ENCODE measurements at regions not wholly inside any gene's neighbourhood (a gene's known extent, or its start where the extent isn't known, plus 50 kb on each side); places are given as distances from the start of the nearest gene placed in this dataset.

DNA sequence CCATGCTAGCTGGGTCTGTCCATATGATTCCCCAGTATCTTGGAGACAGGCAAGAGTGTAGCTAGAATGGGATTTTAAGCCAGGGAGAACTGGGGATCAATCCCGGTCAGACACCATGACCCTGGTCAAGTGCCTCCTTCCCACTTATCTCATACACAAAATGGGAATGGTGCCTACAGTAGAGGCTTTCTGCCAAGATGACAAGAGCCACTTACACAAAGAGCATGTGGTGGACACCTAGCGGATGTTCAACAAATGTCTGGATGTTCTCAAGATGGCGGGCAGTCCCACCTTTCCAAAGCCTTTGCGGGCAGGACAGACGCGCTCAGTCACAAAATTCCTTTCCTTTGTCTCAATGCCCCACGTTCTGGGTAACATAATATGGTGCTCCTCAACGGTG, 57.3 kb downstream of the MAF start:
- FAIRE-seq (no peak), DNase-seq (ENCODE audit: insufficient read length, low spot score) (no peak)

- no peak for FAIRE-seq
- no peak for DNase-seq (ENCODE audit: insufficient read length, low spot score)
Observed at GRCh38 chr16:79542237-79542774, 58.2 kb downstream of the MAF start.

- DNase-seq (ENCODE audit: insufficient read length, low spot score) = no peak
- no peak for FAIRE-seq
Observed at GRCh38 chr16:79540825-79541595, 59.5 kb downstream of the MAF start.

DNA sequence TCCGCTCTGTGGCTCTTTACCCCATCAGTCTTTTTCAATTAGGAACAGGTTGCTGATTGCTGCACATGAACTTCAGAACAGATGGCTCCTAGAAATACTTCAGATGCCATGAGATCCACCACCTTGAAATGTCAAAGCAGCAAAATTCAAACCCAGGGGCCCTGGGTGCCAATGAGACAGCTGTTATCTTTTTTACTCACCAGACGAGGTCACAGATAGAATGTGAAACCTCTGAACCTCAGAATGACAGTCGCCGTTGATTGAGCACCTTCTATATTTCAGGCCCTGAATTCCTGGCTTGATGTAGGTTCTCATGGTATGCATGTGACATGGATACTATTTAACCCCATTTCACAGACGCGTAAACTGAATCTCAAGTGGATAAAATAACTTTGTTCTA, 63.0 kb downstream of the MAF start:
- FAIRE-seq = no peak
- no peak for DNase-seq (ENCODE audit: insufficient read length, low spot score)

DNA sequence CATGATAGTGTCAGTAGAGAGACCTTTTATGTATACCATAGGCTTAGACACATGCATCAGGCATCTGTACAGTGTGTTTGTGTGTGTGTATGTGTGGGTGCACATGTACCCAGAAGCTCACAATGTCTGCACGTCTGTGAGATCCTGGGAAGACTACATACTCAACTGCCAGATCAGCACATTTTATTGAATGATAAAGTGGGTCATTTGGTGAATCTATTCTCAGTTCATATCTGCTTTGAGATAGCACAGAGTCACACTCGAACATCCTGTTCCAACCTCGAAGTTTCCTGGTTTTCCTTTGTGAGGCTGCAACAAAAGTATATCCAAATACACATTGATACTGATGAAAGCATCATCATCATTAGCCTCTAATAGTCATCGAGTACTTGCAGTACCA, 63.6 kb downstream of the MAF start:
- no peak for DNase-seq (ENCODE audit: insufficient read length, low spot score)
- FAIRE-seq = no peak

GRCh38 chr16:79535130-79535529, 65.4 kb downstream of the MAF start:
- no peak for FAIRE-seq
- DNase-seq (ENCODE audit: insufficient read length, low spot score) = no peak

GRCh38 chr16:79534143-79534542, 66.4 kb downstream of the MAF start:
- no peak for FAIRE-seq
- DNase-seq (ENCODE audit: insufficient read length, low spot score) = no peak

GRCh38 chr16:79533292-79533691, 67.2 kb downstream of the MAF start:
- FAIRE-seq = no peak
- DNase-seq (ENCODE audit: insufficient read length, low spot score) = no peak

DNA sequence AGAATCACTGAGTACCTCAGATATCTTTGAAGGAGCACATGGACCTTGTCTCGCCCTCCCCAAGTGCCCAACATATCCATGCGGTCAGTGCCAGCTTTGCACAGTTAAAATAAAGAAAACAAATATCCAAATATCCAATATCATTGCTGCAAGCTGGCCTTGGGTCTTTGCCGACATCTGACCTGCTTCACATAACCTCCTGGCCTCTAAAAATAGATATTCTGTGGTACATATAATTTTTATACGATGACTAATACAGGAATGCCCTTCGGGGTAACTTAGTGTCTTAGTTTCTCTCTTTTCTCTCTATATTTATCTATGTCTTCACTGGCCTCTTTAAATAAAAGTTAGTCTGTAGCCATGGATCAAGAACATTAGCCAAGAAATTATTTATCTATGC, 67.8 kb downstream of the MAF start:
- no peak for FAIRE-seq
- DNase-seq (ENCODE audit: insufficient read length, low spot score) = no peak

DNA sequence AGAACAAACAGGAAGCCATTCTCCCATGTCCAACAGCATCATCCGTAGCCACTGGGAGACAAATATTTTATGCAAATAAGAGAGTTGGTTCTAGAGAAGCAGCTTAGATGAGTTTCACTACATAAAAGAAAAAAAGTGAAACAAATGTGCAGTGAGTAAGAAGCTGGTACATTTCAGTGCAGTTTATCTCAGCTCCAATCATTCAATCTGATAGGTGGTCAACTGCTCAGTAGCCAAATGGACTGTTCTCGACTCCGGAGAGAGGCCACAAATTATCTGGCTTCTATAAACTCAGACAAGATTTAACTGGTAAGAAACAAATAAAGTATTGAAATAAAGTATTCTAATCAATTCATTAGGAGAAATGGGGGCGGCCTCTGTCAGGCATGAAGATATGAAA, 68.3 kb downstream of the MAF start:
- no peak for DNase-seq (ENCODE audit: insufficient read length, low spot score)
- no peak for FAIRE-seq

GRCh38 chr16:79528338-79528737, 72.2 kb downstream of the MAF start:
- FAIRE-seq (no peak), DNase-seq (ENCODE audit: insufficient read length, low spot score) (no peak)

- DNase-seq (ENCODE audit: insufficient read length, low spot score) = no peak
- FAIRE-seq = no peak
Observed at GRCh38 chr16:79523971-79524370, 76.6 kb downstream of the MAF start.

DNA sequence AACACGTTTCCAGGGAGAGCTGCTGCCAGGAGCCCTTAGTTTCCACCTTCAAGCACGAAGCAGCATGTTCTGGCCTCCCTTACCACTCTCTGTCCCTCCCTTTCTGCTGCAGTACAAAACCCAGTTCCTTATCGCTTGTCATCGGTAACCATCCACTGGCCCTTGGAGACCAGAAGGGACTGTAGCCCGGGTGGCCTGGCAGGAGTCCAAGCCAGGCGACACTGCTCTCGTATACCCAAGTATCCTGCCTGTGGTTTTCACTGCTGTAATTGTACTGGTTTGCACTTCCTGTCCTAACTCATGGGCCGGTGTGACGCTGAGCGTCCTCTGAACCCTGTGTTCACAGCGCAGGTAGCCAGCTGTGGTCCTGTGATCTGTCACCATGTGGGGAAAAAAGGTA, 81.1 kb downstream of the MAF start:
- FAIRE-seq (no peak), DNase-seq (ENCODE audit: insufficient read length, low spot score) (no peak)

DNA sequence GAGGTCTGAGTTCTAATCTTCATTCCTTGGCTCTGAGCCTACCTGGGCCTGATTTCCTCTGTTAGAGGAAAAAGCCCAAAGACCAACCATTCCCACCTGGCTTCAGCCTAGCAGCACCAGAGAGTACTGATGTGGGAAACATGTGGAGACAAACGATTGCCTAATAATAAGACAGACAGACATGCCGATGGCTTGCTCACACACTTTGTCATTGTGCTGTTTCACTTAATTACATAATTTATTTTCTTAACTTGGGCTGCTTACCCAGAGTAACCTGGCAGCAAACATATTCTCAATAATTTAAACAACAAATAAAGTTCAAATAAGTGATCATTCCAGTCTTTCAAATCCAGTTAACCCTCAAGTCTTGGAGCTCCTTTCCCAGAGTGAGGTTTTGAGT, 83.4 kb downstream of the MAF start:
- FAIRE-seq (no peak), DNase-seq (ENCODE audit: insufficient read length, low spot score) (no peak)

GRCh38 chr16:79510879-79511278, 89.7 kb downstream of the MAF start:
- FAIRE-seq = no peak

DNA sequence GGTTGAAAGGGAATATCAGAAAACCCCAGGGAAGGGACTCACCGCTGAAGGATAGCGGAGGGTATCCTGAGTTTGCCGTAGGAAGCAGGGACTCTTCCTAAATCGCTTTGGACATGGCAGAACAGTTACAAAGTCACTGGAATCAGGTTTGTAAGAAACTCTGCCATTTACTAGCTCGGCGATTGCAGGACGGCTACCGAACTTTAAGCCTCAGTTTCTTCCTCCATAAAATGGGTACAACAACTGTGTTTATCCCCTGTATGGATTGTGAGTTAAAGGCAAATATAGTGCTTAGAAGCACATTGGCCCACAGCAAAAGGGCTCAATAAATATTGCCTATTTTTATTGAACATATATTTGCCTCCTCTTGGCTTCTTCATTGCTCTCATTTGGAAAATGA, 90.6 kb downstream of the MAF start:
- FAIRE-seq = no peak
- no peak for DNase-seq (ENCODE audit: insufficient read length, low spot score)

More at GRCh38 chr16:79510879-79511278, 89.7 kb downstream of the MAF start:
- no peak for DNase-seq (ENCODE audit: insufficient read length, low spot score)

- FAIRE-seq (no peak), DNase-seq (ENCODE audit: insufficient read length, low spot score) (no peak)
Observed at GRCh38 chr16:79509211-79509631, 91.3 kb downstream of the MAF start.

DNA sequence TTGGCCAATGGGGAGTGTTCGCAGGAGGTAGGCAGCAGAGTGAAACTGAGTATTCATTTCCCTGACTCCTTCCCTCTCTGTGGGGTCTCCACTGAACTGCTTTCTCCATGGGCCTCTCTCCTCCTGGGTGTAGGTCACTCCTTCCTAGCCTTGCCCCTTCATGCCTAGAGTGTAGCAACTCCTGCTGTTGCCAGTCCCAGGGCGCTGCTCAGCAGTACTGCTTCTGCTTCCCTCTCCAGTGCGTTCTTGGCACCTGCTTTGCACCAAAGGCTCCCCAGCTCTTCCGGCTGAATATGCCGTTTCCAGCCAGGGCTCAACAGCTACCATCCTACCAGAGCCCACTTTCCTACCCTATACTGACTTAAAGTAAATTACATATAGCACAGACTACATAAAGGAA, 92.2 kb downstream of the MAF start:
- no peak for DNase-seq (ENCODE audit: insufficient read length, low spot score)
- FAIRE-seq = no peak

- no peak for DNase-seq (ENCODE audit: insufficient read length, low spot score)
- no peak for FAIRE-seq
Observed at GRCh38 chr16:79505344-79505743, 95.2 kb downstream of the MAF start.

DNA sequence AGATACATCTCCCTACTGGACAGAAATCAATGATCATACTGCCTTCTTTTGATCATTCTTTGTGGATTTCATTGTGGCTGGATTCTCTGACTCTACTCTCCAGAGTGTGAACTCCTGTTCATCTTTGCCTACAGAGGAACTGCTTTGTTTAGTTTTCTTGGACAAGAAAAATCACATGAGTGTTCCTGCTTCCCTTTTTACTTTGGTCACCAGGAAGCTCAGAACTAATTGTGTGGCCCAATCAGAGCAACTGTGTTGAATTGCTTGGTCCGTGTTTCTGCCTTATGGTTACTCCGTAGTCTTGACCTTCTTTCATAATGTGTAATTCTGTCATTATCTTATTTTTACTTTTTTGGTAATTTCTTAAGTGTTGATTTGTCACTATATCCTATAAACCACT, 97.0 kb downstream of the MAF start:
- no peak for DNase-seq (ENCODE audit: insufficient read length, low spot score)
- FAIRE-seq = no peak

DNA sequence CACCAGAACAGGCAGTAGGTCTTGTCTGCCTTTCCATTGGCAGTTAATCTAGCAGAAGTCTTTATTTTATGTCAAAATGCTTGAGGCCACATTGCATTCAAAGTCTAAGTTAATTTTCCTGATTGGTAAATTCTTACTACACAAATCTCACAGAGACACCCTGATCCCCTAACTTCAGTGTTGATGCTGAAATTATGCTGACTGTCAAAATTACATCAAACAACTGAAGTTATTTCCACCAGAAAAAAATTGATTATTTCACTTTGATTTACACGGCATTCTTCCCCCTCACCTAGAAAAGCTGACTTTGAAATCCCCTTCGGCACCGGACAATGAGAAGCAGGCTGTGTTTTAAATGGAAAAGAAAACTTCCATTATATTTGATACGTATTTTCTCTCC, 99.1 kb downstream of the MAF start:
- no peak for DNase-seq (ENCODE audit: insufficient read length, low spot score)
- no peak for FAIRE-seq

- FAIRE-seq = no peak
- DNase-seq (ENCODE audit: insufficient read length, low spot score) = no peak
Observed at GRCh38 chr16:79500866-79501265, 99.7 kb downstream of the MAF start.

GRCh38 chr16:79500286-79500685, 100.3 kb downstream of the MAF start:
- DNase-seq (ENCODE audit: insufficient read length, low spot score) = no peak
- FAIRE-seq = no peak

All from HTR-8/SVneo (cell line).